Esophagus squamous epithelium (tissue), 5 donors: ENCODE measurements at regions not wholly inside any gene's neighbourhood (a gene's known extent, or its start where the extent isn't known, plus 50 kb on each side); places are given as distances from the start of the nearest gene placed in this dataset.

Experiments used
- DNase-seq: peaks from one replicate; lab custom pipeline; 2025; lab: John Stamatoyannopoulos, UW
- H3K27ac ChIP-seq, 4 donors: fragments of 200-600 bp; sonication (generic); one replicate each; pipeline ENCODE4 v1.5.1; 2016 to 2019; ENCODE audit warnings: mild to moderate bottlenecking in 1 of 4
- H3K27me3 ChIP-seq, 4 donors: fragments of 200-600 bp; sonication (generic); 1 replicate in 3 of 4; 2 replicates in 1 of 4; pipeline versions ENCODE4 v1.5.1 to v1.6.0; 2017 to 2021; ENCODE audit warnings: antibody characterized with exemption in 1 of 4
- H3K36me3 ChIP-seq, 3 donors: fragments of 200-600 bp; sonication (generic); one replicate each; pipeline ENCODE4 v1.5.1; 2016 to 2019
- H3K4me1 ChIP-seq, 3 donors: fragments of 200-600 bp; sonication (generic); one replicate each; pipeline ENCODE4 v1.5.1; 2017 to 2019
- H3K4me3 ChIP-seq, 4 donors: fragments of 200-600 bp; sonication (generic); 1 replicate in 3 of 4; 2 replicates in 1 of 4; pipeline ENCODE4 v1.5.1; 2016 to 2019; ENCODE audit warnings: mild to moderate bottlenecking in 2 of 4, moderate library complexity in 1 of 4
- H3K9me3 ChIP-seq, 3 donors: fragments of 200-600 bp; sonication (generic); one replicate each; pipeline ENCODE4 v1.5.1; 2016 to 2019
- POLR2A ChIP-seq, 4 donors: fragments of 450-650 bp; IDR thresholded peaks; one replicate each; pipeline ENCODE4 v1.6.1; 2017; ENCODE audit warnings: antibody characterized with exemption in 4 of 4, mild to moderate bottlenecking in 4 of 4, moderate library complexity in 3 of 4
- WGBS, 2 donors: methylation state at CpG; one replicate each; pipeline ENCODE4 v1.1.5; 2018; 5-methylcytosine and 5-hydroxymethylcytosine counted together
- intact Hi-C: fragments of 100-400 bp; cut with DNase I; formaldehyde crosslinking; loops from one replicate; pipeline ENCODE4 v1.15.0; 2022
- TF ChIP-seq, protein P1 (sequence below), 6 experiments: fragments of 450-650 bp in 4 of 6; fragments of 200-600 bp in 2 of 6; sonication (generic) in 2 of 6; IDR thresholded peaks; one replicate each; pipeline ENCODE4 v1.5.1; 2016 to 2019; ENCODE audit warnings: antibody characterized with exemption in 6 of 6, mild to moderate bottlenecking in 4 of 6, moderate library complexity in 4 of 6
- donor health status: DM: yes; HTN: yes; CAD: no.

DNA sequence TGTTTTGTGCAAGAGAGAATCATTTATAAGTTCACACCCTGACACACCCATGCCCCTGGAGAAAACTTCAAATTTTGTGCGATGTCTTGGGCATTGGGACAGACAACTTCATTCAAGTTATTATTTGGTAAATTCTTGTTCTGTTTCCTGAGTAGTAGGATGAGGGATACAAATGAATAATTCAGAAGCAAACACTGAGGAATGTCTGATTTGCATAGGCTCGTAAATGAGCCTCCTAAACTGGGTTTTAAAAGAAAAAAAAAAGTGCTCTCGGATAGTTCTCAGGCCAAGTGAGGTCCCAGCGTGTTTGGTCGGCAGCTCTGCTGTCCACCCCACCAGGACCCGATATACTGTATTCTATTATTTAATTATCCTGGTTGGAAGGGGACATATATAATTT, 134.7 kb upstream of the CPM start:
- TF ChIP-seq POLR2A (IDR thresholded peaks at IDR 0.05): no peak
- TF ChIP-seq, protein P1, sequence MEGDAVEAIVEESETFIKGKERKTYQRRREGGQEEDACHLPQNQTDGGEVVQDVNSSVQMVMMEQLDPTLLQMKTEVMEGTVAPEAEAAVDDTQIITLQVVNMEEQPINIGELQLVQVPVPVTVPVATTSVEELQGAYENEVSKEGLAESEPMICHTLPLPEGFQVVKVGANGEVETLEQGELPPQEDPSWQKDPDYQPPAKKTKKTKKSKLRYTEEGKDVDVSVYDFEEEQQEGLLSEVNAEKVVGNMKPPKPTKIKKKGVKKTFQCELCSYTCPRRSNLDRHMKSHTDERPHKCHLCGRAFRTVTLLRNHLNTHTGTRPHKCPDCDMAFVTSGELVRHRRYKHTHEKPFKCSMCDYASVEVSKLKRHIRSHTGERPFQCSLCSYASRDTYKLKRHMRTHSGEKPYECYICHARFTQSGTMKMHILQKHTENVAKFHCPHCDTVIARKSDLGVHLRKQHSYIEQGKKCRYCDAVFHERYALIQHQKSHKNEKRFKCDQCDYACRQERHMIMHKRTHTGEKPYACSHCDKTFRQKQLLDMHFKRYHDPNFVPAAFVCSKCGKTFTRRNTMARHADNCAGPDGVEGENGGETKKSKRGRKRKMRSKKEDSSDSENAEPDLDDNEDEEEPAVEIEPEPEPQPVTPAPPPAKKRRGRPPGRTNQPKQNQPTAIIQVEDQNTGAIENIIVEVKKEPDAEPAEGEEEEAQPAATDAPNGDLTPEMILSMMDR (IDR thresholded peaks at IDR 0.05): no peak
- Histone ChIP-seq H3K4me3 (no peak overlapping the region), H3K27me3 (no peaks in the 10 kb centered on the region), H3K4me1 (peaks cover 0 to 8% (median 0%) of the 10 kb centered on the region in 3 donors), H3K36me3 (no peaks in the 10 kb centered on the region), H3K27ac (no peak overlapping the region), H3K9me3 (no peaks in the 10 kb centered on the region)
- 76 to 79% methylated on average over 6 of the region's 6 CpGs for WGBS, 2 donors
- intact Hi-C loops: no loop called here
- DNase-seq: no peak

DNA sequence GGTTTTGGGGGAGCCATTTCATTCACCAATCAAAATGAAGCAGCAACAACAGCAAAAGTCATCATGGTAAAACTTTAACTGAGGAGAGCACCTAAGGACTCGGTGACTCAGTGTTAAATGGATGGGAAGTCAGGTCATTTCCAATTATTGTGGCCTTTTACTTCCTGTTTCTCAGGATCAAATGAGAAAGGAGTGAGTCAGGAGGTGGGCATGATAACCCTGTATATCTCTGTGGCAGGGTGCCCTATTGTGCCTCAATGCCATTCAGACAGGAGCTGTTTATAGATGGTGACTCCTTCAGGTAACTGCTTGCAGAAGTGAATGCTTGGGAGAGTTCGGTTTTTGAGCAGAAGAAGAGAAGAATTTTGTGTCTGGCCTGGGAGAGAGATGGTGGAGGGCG, 135.5 kb upstream of the CPM start:
- TF ChIP-seq, protein P1 (IDR thresholded peaks at IDR 0.05): no peak
- TF ChIP-seq POLR2A (IDR thresholded peaks at IDR 0.05): no peak
- 48 to 62% methylated on average over 3 of the region's 3 CpGs for WGBS, 2 donors
- Histone ChIP-seq H3K9me3 (no peaks in the 10 kb centered on the region), H3K4me3 (no peak overlapping the region), H3K27me3 (no peaks in the 10 kb centered on the region), H3K36me3 (no peaks in the 10 kb centered on the region), H3K27ac (no peak overlapping the region), H3K4me1 (peaks cover 0 to 8% (median 0%) of the 10 kb centered on the region in 3 donors)
- intact Hi-C loops: no loop called here
- DNase-seq: no peak

DNA sequence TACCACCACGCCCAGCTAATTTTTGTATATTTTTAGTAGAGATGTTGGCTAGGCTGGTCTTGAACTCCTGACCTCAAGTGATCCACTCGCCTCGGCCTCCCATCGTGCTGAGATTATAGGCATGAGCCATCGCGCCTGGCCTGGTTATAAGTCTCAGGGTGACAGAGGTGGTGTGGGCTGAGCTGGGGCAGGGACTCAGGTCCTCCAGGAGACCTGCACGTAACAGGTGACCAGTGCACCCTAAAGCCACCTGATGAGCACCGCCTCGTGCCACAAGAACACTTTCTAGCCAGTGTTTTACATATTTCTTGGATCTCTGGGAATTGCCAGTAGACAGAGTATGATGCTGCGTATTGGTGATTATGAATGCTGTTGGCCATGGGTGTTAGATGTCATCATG, 136.5 kb upstream of the CPM start:
- intact Hi-C loops: no loop called here
- TF ChIP-seq, protein P1 (IDR thresholded peaks at IDR 0.05): no peak
- no peak for TF ChIP-seq POLR2A (IDR thresholded peaks at IDR 0.05)

DNA sequence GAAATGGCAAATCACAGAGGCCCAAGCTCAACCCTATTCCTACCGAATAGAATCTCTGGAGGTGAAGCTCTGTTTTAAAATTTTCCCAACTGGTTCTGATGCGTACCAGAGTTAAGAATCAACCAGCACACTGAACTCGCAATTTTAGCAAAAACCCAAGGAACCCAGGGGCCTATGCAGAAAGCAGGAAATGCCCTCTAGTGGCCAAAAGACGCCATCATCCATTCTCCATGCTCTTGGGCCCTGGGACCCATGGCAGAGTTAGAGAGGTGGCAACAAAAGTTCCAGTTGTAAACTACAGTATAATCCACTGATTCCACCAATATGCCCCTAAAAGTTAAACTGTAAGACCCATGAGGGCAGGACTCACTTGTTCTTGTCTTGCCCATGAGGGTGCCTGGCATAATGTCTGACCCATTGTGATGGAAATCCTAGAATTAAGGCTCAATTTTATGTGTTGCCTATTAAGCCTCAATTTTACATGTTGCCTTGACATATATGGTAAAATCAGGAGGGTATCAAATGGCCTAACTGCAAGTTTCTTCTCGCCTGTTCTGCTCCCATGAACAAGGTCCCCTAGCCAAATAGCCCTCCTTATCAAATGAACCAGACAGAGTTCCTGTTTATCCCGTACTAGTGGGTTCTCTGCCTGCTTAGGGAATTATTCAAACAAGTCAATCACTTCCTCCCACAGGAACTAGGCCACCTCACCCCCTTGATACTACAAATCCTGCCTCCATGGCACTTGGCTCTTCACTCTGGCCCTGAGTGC, 137.5 kb upstream of the CPM start:
- no peaks in the 10 kb centered on the region for H3K36me3 ChIP-seq
- H3K27me3 ChIP-seq: no peaks in the 10 kb centered on the region
- DNase-seq: no peak
- intact Hi-C loops: loop anchor here (10.0 kb wide), 1 partner anchor 216 kb away; no protein-coding TSS in a partner anchor
- peaks cover 0 to 8% (median 0%) of the 10 kb centered on the region in 3 donors for H3K4me1 ChIP-seq
- no peaks in the 10 kb centered on the region for H3K9me3 ChIP-seq
- no peak overlapping the region for H3K4me3 ChIP-seq
- TF ChIP-seq, protein P1 (IDR thresholded peaks at IDR 0.05): peak; percentile 62 to 86 (median 84)
- no peak for TF ChIP-seq POLR2A (IDR thresholded peaks at IDR 0.05)
- H3K27ac ChIP-seq: no peak overlapping the region
- 19 to 33% methylated on average over 3 to 6 of the region's 6 CpGs for WGBS, 2 donors

More for the DNA sequence above, 136.5 kb upstream of the CPM start:
- Histone ChIP-seq H3K27ac (no peak overlapping the region), H3K36me3 (no peaks in the 10 kb centered on the region), H3K4me1 (peaks cover 0 to 8% (median 0%) of the 10 kb centered on the region in 3 donors), H3K9me3 (no peaks in the 10 kb centered on the region), H3K4me3 (no peak overlapping the region), H3K27me3 (no peaks in the 10 kb centered on the region)
- WGBS, 2 donors: 88 to 98% methylated on average over 4 to 6 of the region's 10 CpGs
- no peak for DNase-seq

DNA sequence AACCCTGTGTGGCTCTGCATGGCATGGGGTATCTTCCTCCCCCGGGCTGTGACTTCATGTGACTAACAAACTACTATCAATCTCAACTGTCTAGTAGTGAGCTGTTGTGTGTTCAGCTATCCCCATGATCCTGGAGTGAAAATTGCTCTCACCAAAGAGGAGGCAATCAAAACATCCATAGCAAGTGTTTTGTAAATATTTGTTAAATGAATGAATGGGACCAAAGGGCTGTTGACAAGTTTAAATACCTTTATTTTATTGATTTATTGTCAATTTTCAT, 138.1 kb upstream of the CPM start:
- Histone ChIP-seq H3K36me3 (no peaks in the 10 kb centered on the region), H3K4me3 (no peak overlapping the region), H3K27me3 (no peaks in the 10 kb centered on the region), H3K9me3 (no peaks in the 10 kb centered on the region), H3K4me1 (peaks cover 0 to 8% (median 0%) of the 10 kb centered on the region in 3 donors), H3K27ac (no peak overlapping the region)
- WGBS, 2 donors: 33 to 80% methylated on average over 1 of the region's 1 CpG
- TF ChIP-seq, protein P1 (IDR thresholded peaks at IDR 0.05): no peak
- no peak for TF ChIP-seq POLR2A (IDR thresholded peaks at IDR 0.05)
- no peak for DNase-seq
- intact Hi-C loops: loop anchor here (10.0 kb wide), 1 partner anchor 216 kb away; no protein-coding TSS in a partner anchor
